AG04449 (cell line): ENCODE measurements at regions not wholly inside any gene's neighbourhood (a gene's known extent, or its start where the extent isn't known, plus 50 kb on each side); places are given as distances from the start of the nearest gene placed in this dataset.

Experiments used
- CTCF ChIA-PET: fragments of 350-600 bp; formaldehyde crosslinking; extraction: SDS; loops from one replicate; lab custom pipeline; 2021; ENCODE audit warnings: antibody characterized with exemption; lab: Yijun Ruan, JAX
- POLR2A ChIA-PET: fragments of 400-600, 350-600 bp; formaldehyde crosslinking; extraction: SDS; loops from one replicate; lab custom pipeline; 2020; ENCODE audit warnings: antibody characterized with exemption, inconsistent platforms; lab: Yijun Ruan, JAX
- DNase-seq: peaks from one replicate; pipeline ENCODE4 v3.0.0-alpha.2; 2010; ENCODE audit warnings: low read depth, low spot score
- H3K4me3 ChIP-seq: 2 replicates; pipeline ENCODE4 v1.5.1; 2011; ENCODE audit warnings: low read depth, mild to moderate bottlenecking, control low read depth, low read length
- TF ChIP-seq, protein P1 (sequence below): IDR thresholded peaks from one replicate; pipeline ENCODE4 v1.5.1; 2011; ENCODE audit warnings: mild to moderate bottlenecking, moderate library complexity, low read length, control low read depth, inconsistent platforms; ENCODE audit not compliant: insufficient read depth; ENCODE audit errors: missing control alignments

DNA sequence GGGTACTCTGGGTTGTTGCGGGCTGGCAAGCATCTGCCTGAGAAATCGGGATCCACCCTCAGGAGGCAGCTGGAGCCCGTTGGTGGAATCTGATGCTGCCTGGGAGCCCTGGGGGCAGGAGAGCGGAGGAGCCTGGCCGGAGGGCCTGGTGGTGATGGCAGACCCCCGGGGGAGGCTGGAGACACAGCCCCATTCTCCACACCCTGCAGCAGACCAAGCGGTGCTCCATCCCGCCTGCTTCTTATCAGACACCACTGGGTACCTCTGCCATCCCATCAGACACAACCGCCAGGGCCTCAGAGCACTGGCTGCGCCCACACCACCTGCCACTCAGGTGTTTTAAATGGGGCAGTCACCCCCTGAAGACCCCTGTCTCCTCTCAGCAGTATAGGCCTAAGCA, 103.9 kb downstream of the RBFOX3 start:
- H3K4me3 ChIP-seq = no peak overlapping the region
- no peak for DNase-seq
- CTCF ChIA-PET = no interaction called here
- TF ChIP-seq, protein P1, sequence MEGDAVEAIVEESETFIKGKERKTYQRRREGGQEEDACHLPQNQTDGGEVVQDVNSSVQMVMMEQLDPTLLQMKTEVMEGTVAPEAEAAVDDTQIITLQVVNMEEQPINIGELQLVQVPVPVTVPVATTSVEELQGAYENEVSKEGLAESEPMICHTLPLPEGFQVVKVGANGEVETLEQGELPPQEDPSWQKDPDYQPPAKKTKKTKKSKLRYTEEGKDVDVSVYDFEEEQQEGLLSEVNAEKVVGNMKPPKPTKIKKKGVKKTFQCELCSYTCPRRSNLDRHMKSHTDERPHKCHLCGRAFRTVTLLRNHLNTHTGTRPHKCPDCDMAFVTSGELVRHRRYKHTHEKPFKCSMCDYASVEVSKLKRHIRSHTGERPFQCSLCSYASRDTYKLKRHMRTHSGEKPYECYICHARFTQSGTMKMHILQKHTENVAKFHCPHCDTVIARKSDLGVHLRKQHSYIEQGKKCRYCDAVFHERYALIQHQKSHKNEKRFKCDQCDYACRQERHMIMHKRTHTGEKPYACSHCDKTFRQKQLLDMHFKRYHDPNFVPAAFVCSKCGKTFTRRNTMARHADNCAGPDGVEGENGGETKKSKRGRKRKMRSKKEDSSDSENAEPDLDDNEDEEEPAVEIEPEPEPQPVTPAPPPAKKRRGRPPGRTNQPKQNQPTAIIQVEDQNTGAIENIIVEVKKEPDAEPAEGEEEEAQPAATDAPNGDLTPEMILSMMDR = no peak
- POLR2A ChIA-PET = no interaction called here

DNA sequence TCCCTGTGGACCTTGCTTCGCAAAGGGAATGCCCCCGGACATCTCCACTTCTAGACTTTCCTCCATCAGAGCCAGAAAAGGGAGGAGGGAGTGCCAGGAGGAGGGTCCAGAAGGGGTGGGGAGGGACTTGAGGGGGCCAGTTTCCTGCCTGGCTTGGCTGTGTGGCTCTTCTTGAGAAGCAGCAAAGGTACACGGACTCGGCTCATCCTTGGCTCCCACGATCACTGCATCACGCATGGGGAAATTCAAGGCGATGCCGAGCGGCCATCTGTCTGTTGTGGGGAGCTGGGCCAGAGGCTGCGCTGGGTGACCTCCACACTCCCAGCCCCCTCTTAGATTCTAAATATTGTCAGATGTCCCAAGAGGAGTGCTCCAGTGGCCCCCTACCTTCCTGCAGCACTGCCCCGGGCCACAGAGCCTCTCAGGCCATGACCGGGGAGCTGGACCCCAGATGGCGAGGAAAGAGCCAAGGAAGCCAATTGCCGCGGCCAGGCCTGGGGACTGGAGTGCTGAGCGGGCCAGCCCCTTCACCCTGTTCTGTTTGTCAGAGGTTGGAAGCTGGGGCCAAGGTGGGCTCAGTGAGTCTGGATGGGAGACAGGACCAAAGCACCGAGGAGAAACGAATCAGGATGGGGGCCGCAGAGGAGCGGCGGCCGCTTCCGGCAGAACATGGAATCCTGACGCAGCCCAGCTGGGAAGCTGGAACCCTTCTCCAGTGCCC, 104.5 kb downstream of the RBFOX3 start:
- no peak overlapping the region for H3K4me3 ChIP-seq
- DNase-seq = no peak
- ChIA-PET CTCF (no interaction called here), POLR2A (no interaction called here)
- TF ChIP-seq, protein P1 = no peak

DNA sequence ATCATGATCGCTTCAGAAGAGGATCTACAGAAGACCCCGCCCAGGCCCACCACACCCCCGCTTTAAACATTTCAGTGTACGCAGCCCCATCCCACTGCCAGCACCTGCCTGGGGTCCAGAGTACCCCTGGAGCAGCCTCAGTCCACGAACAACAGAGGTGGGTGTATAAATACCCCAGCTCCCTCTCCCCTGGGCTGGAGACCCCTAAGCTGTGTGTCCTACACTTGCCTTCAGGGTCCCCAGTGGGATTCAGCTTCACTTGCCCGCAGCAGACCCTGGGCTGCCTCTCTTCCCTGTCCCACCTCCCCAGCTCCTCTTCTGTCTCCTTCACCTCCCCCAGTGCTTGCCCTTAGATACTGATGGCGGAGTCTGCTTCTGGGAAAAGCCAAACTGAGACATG, 105.7 kb downstream of the RBFOX3 start:
- no peak overlapping the region for H3K4me3 ChIP-seq
- DNase-seq = no peak
- ChIA-PET CTCF (no interaction called here), POLR2A (no interaction called here)
- TF ChIP-seq, protein P1 = no peak

DNA sequence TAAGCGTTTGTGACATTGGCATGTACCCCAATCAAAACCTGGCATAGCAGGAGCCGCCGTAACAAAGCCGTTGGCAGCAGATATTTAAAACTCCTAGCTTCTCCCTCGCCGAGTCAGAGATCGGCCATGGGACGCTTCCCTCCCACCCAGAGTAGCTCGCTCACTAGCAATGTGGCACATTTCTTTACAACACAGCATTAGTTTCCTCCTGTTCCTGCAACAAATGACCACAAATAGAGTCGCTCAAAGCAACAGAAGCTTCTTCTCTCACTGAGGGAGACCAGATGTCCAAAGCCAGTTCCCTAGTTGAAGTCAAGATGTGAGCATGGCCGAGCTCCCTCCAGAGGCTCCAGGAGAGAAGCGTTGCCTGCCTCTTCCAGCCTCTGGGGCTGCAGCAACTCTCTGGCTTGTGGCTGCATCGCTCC, 106.7 kb downstream of the RBFOX3 start:
- CTCF ChIA-PET = no interaction called here
- TF ChIP-seq, protein P1 = no peak
- POLR2A ChIA-PET = no interaction called here
- H3K4me3 ChIP-seq = no peak overlapping the region
- no peak for DNase-seq

DNA sequence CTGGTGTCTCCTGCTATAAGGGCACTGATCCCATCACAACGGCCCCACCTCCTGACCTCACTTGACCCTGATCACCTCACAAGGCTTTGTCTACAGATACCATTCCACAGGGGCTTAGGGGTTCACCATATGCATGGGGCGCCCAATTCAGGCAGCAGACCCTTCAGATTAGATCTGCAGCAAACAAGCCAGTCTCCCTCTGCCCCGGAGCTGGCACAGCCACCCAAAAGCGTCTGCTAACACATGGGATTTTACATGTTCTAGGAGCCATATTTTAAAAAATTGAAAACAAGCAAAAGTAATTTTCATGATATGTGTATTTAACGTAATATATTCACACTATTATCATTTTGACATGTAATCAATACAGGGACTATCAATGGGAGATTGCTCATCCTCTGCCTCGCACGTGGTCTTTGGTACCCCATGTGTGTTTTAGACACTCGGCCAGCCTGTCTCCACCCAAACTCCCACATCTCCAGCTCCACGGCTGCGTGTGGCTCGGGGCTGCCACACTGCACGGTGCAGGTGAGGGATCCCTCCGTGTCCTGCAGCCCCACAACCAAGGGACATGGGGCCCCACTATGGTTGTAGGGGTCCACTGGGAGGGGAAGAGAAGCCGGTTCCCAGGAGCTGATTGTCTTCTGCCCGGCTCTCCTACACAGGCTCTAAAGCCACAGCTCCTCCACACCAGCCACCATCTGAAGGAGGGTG, 107.6 kb downstream of the RBFOX3 start:
- TF ChIP-seq, protein P1 = no peak
- CTCF ChIA-PET = no interaction called here
- no peak overlapping the region for H3K4me3 ChIP-seq
- POLR2A ChIA-PET = no interaction called here
- DNase-seq = no peak

DNA sequence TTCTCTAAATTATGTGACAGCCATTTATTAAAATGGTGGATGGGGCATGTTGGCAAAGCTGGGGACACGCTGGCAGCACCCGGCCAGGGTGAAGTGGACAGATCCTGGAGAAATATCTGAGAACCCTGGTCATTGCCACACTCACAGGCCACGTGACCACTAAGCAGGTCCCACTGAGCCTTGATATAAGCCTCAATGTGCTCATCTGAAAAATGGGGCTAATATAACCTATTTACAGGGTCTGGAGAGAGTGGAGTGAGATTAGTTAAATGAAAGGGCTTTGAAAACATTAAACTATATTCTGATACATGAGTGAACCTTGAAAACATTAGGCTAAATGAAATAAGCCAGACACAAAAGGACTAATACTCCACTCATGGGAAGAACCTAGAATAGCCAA, 108.9 kb downstream of the RBFOX3 start:
- H3K4me3 ChIP-seq = no peak overlapping the region
- ChIA-PET CTCF (no interaction called here), POLR2A (no interaction called here)
- DNase-seq = no peak
- TF ChIP-seq, protein P1 = no peak
